ACC112 (cell line): ENCODE measurements at regions not wholly inside any gene's neighbourhood (a gene's known extent, or its start where the extent isn't known, plus 50 kb on each side); places are given as distances from the start of the nearest gene placed in this dataset.

Source experiments
- H2AFZ ChIP-seq: fragments of 200-600 bp; sonication (generic); one replicate; pipeline ENCODE4 v1.6.0; 2017; ENCODE audit warnings: antibody characterized with exemption, low read length; ENCODE audit not compliant: unreplicated experiment
- H3K27ac ChIP-seq: fragments of 200-600 bp; sonication (generic); 2 replicates; pipeline ENCODE4 v1.5.1; 2014; ENCODE audit warnings: low read depth, mild to moderate bottlenecking, antibody characterized with exemption, low read length, moderate library complexity
- H3K27me3 ChIP-seq: fragments of 200-600 bp; sonication (generic); 2 replicates; pipeline ENCODE4 v1.6.1; 2014; ENCODE audit warnings: mild to moderate bottlenecking, antibody characterized with exemption, low read length, moderate library complexity, mixed read lengths; ENCODE audit not compliant: insufficient read depth
- H3K36me3 ChIP-seq: fragments of 200-600 bp; sonication (generic); 2 replicates; pipeline ENCODE4 v1.6.1; 2016; ENCODE audit warnings: mild to moderate bottlenecking, antibody characterized with exemption, low read length, moderate library complexity, mixed read lengths; ENCODE audit not compliant: insufficient read depth
- H3K4me1 ChIP-seq: fragments of 200-600 bp; sonication (generic); one replicate; pipeline ENCODE4 v1.6.1; 2016; ENCODE audit warnings: low read length, mixed read lengths; ENCODE audit not compliant: insufficient read depth, unreplicated experiment, control insufficient read depth
- H3K4me3 ChIP-seq: fragments of 200-600 bp; sonication (generic); 2 replicates; pipeline ENCODE4 v1.5.1; 2014; ENCODE audit warnings: mild to moderate bottlenecking, low read depth, low read length
- H3K79me2 ChIP-seq: fragments of 200-600 bp; sonication (generic); one replicate; pipeline ENCODE4 v1.6.0; 2016; ENCODE audit warnings: low read length; ENCODE audit not compliant: control insufficient read depth, unreplicated experiment, insufficient read depth

- Histone ChIP-seq H3K36me3 (no peaks in the 10 kb centered on the region), H3K4me3 (no peak overlapping the region), H3K27ac (no peak overlapping the region), H2AFZ (no peak overlapping the region), H3K79me2 (no peaks in the 10 kb centered on the region), H3K27me3 (no peaks in the 10 kb centered on the region), H3K4me1 (peaks cover 16% of the 10 kb centered on the region)
These were observed 143.2 kb upstream of the TNRC6C start for GRCh38 chr17:77815127-77815905.

- no peak overlapping the region for H3K4me3 ChIP-seq
- no peak overlapping the region for H2AFZ ChIP-seq
- no peak overlapping the region for H3K27ac ChIP-seq
- H3K4me1 ChIP-seq, result no peaks in the 10 kb centered on the region
- H3K36me3 ChIP-seq, result no peaks in the 10 kb centered on the region
- H3K27me3 ChIP-seq, result no peaks in the 10 kb centered on the region
- H3K79me2 ChIP-seq, result no peaks in the 10 kb centered on the region
These were observed 140.6 kb upstream of the TNRC6C start for GRCh38 chr17:77817953-77818352.

DNA sequence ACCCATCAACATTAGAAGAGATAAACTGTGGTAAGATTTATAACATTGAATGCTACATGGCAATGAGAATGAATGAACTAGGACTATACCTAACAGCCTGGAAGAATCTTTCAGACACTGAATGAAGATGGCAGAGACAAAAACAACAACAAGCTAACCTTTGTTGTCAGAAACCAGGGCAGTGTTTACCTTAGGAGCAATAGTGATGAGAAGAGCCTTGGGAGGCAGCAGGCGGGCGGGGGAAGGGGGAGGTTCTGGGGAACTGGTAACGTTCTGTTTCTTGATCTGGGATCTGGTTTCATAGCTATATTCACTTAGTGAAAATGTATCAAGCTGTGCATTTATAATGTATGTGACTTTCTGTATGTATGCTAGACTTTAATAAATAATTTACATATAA, 139.0 kb upstream of the TNRC6C start:
- Histone ChIP-seq H3K4me1 (no peaks in the 10 kb centered on the region), H3K27me3 (no peaks in the 10 kb centered on the region), H3K4me3 (no peak overlapping the region), H3K79me2 (no peaks in the 10 kb centered on the region), H2AFZ (no peak overlapping the region), H3K36me3 (no peaks in the 10 kb centered on the region), H3K27ac (no peak overlapping the region)

DNA sequence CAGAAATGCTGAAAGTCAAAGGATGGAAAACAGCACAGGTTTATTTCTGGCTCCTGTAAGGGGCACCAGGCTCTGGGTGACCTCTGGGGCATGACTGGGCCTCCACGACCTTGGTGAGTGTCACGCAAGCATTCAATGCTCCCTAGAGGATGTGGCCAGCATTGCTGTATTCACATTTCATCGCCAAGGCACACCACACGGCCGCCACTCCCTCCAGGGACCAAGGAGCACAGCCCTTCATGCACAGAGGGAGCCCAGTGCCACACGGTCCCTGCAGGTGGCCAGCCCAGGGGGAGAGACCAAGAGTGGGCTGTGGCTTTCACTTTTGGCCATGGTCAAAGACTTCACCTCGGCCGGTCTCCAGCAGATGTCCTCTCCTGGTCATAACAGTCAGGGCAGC, 137.4 kb upstream of the TNRC6C start:
- H2AFZ ChIP-seq, result no peak overlapping the region
- H3K27ac ChIP-seq, result no peak overlapping the region
- H3K36me3 ChIP-seq, result no peaks in the 10 kb centered on the region
- H3K4me3 ChIP-seq, result no peak overlapping the region
- H3K79me2 ChIP-seq, result no peaks in the 10 kb centered on the region
- no peaks in the 10 kb centered on the region for H3K4me1 ChIP-seq
- H3K27me3 ChIP-seq, result no peaks in the 10 kb centered on the region

DNA sequence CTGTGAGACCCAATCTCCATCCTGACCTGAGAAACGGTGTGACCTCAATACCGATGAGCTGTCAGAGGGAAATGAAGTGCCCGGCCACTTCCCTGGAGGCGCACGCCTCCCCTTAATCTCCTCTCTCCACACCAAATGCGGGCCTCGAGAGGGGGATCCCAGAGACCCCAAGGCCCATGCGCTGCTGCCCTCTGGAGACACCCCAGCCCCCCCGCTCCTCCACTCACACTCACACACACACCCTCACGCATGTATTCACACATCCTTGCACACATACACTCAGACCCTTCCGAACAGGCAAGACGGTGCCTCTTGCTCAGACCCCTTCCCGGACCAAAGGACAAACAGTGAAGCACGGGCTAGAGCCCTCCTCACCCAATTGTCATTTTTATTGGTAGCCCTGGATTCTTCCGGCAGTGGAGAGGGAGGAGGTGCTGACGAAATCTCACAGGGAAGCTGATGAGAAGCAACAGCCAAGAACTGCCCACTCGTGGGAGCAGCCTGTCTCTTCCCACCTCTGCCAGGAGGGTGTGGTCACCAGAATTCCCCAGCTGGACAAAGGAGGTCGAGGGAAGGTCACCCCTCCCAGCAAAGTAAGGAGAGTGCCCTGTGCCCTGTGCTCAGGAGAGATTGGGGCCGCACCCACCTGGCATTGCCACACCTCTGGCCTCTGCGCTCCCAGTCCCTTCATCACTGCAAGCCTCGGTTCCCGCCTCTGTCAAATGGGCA, 136.0 kb upstream of the TNRC6C start:
- no peaks in the 10 kb centered on the region for H3K36me3 ChIP-seq
- no peak overlapping the region for H3K4me3 ChIP-seq
- no peak overlapping the region for H3K27ac ChIP-seq
- H3K27me3 ChIP-seq, result no peaks in the 10 kb centered on the region
- H2AFZ ChIP-seq, result no peak overlapping the region
- no peaks in the 10 kb centered on the region for H3K4me1 ChIP-seq
- no peaks in the 10 kb centered on the region for H3K79me2 ChIP-seq

- Histone ChIP-seq H3K79me2 (no peaks in the 10 kb centered on the region), H2AFZ (no peak overlapping the region), H3K27ac (no peak overlapping the region), H3K27me3 (no peaks in the 10 kb centered on the region), H3K4me1 (no peaks in the 10 kb centered on the region), H3K36me3 (no peaks in the 10 kb centered on the region), H3K4me3 (no peak overlapping the region)
These were observed 134.3 kb upstream of the TNRC6C start for GRCh38 chr17:77824102-77824779.

GRCh38 chr17:77824780-77825280, 133.7 kb upstream of the TNRC6C start:
- Histone ChIP-seq H2AFZ (no peak overlapping the region), H3K27me3 (no peaks in the 10 kb centered on the region), H3K4me3 (no peak overlapping the region), H3K79me2 (no peaks in the 10 kb centered on the region), H3K4me1 (peaks cover 5% of the 10 kb centered on the region), H3K36me3 (no peaks in the 10 kb centered on the region), H3K27ac (no peak overlapping the region)

DNA sequence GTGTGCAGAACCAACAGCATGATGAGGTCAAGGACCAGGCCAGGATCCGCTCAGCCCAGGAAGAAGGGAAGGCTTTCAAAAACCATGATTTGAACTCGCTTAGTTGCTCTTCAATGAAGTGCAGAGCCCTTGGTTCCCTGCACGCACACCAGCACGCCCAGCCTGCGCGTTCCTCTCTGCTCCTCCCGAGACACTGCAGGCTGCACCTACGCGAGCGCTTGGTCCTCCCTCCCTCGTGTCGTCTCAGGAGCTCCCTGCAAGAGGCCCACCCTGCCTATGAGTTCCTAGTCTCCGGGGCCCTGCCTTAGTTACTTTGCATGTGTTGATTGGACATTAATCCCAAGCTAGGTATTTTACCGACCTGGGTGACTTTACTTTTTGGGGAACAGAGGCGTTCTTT, 132.9 kb upstream of the TNRC6C start:
- no peak overlapping the region for H2AFZ ChIP-seq
- H3K27me3 ChIP-seq, result no peaks in the 10 kb centered on the region
- no peaks in the 10 kb centered on the region for H3K36me3 ChIP-seq
- H3K4me1 ChIP-seq, result peaks cover 12% of the 10 kb centered on the region
- no peaks in the 10 kb centered on the region for H3K79me2 ChIP-seq
- no peak overlapping the region for H3K27ac ChIP-seq
- H3K4me3 ChIP-seq, result no peak overlapping the region

GRCh38 chr17:77826132-77826873, 132.2 kb upstream of the TNRC6C start:
- Histone ChIP-seq H3K4me1 (peaks cover 19% of the 10 kb centered on the region), H3K4me3 (no peak overlapping the region), H3K36me3 (no peaks in the 10 kb centered on the region), H3K27me3 (no peaks in the 10 kb centered on the region), H3K79me2 (no peaks in the 10 kb centered on the region), H2AFZ (no peak overlapping the region), H3K27ac (no peak overlapping the region)

DNA sequence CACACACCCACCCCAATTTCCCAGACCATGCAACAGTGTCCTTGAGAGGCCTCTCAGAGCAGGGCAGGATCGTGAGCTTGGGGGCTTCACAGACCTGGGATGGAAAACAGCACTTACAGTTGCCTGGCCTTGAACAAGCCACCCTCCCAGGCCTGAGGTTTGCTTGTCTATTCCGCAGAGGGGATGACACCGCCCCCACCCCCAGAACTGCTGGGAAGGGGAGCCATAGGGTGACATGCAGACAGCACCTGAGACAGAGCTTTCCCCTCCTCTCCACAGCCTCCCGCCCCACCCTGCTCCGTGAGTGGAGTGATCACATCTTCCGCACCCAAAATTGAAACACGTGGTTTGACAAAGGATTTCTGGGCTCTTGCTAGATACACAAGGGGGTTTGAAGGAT, 131.5 kb upstream of the TNRC6C start:
- peaks cover 26% of the 10 kb centered on the region for H3K4me1 ChIP-seq
- no peaks in the 10 kb centered on the region for H3K79me2 ChIP-seq
- H3K4me3 ChIP-seq, result no peak overlapping the region
- no peak overlapping the region for H3K27ac ChIP-seq
- H3K36me3 ChIP-seq, result no peaks in the 10 kb centered on the region
- H2AFZ ChIP-seq, result no peak overlapping the region
- no peaks in the 10 kb centered on the region for H3K27me3 ChIP-seq
